GM19468 (cell line): ENCODE measurements at regions not wholly inside any gene's neighbourhood (a gene's known extent, or its start where the extent isn't known, plus 50 kb on each side); places are given as distances from the start of the nearest gene placed in this dataset.
A peak's percentile ranks its signal among the peaks of the same experiment; 100 is the strongest.

ENCODE experiments used
- ATAC-seq: cut with Tn5 transposase; IDR thresholded peaks from one replicate; pipeline ENCODE4 v1.9.1; 2021; ENCODE audit warnings: mild to moderate bottlenecking, moderate library complexity, moderate number of reproducible peaks; ENCODE audit not compliant: unreplicated experiment; ENCODE audit errors: extremely low read depth

DNA sequence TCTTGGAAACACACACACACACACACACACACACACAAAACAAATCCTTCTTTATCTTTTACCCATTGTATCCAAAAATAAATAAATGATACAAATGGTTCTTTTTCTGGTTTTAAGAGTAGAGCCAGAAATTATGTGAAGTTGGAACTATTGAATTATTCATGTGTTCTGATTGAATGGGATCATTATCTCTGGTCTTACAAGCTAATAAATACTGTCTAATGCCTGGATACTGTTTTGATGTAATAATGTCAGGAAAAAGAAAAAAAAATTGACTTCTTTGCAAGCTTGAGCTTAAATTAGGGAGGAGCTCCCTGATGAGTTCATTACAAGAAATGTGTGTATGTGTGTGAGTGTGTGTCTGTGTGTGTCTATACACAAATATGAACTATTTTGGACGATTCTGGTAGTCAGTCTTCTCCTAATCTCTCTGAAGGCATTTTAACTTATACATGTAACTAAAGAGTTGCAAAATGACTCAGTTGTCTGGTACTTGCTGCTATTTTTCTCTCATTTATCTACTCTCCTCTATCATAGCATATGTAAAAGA is 507.2 kb upstream of the AGTR1 start:
- ATAC-seq, result no peak

DNA sequence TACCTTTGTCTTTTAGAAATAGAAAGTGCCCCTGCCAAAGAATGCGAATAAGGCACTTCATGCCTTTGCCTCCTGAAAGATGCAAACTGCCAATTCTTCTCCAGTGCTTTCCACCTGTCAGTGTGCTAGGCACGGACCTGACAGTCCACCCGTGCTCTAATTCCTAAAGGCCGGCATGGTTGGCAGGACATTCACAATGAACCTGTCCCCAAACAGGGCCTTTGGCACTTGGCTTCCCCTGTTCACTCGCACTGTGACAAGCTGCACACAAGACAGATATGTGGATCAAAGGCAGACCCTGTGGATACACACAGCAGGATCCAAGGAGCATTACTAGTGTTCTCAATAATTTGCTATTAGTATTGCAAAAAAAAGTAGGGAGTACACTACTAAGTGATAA is 505.7 kb upstream of the AGTR1 start:
- ATAC-seq, result no peak

DNA sequence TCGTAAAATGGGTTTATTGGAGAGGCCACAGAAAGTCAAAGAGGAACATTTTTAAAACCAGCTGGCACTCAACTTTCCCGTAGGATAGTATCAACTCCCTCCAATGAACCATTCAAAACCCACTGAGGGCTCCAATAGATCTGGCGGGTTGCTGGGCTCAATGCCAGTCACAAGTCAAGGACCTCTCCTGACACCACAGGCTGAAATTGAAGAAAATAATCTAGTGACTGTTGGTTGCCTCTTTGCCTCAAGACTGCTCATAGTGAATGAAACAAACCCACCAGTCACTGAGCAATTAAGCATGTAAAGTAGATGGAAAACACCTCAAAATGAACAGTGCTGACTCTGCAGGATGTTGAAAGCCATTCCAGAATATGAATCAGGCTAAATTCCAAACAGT is 500.6 kb upstream of the AGTR1 start:
- ATAC-seq, result no peak

DNA sequence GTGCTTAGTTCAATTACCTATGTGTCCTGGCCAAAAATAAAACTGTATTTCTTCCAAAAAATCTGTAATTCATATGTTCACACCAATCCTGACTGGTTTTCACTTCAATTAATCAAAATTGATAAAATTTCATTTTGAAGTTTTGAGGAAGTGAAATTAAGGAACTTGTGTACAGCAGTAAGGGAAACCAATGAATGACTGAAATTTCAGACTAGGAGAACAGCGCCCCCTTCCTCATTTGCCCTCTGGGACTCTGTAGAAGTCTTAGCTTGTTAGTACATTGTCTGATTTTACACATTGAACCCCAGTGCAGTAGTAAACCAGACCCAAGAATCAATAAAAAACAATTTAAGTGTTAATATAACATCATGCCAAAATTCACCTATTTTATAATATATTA is 495.3 kb upstream of the AGTR1 start:
- no peak for ATAC-seq

DNA sequence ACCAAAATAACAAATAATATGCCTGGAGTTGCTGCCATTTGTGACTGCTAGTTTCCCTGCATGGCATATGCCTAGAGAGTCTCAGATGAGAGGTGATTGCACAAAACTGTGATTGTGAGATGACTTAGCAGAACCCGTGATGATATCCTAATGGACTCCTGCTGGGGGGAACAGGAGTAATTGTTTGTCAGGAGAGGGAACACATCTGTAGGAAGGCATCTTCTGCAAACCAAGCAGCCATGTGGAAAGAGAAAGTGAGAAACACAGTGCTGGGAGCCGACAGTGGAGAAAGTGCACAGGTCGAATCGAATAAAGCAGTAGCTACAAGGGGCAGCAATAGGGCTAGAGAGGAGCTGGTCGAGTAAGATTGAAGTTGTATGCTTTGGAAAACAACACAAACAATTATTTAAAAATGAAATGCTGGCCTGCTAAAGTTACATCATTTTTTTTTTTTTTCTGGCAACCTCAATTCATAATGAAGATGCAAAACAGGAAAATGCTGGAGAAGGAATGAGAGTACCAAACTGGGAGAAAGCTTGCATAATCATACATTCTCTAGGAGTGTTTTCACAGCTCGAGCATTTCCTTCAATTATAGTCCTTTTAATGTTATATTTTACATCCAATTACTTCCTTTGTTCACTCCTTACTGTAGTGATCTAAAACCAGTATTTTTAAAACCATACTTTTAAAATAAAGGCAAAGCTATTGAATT is 494.2 kb upstream of the AGTR1 start:
- ATAC-seq, result no peak

DNA sequence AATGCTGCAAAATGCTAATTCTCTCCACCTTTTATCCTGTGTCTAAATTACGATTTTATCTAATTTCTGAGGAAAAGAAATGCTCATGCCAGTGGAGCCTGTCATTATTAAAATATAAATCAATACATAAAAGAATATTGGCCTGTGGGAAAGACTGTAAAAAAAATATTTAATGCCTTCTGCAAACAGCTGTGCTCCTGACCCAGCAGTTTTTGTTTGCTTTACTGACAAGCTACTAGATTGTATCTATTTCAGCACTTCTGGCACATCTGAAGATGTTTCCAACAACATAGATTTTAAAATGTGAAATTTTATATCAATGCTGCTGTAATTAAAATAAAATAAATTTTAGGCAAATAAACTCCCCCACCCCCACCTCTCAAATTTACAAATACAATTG is 493.6 kb upstream of the AGTR1 start:
- ATAC-seq, result no peak

DNA sequence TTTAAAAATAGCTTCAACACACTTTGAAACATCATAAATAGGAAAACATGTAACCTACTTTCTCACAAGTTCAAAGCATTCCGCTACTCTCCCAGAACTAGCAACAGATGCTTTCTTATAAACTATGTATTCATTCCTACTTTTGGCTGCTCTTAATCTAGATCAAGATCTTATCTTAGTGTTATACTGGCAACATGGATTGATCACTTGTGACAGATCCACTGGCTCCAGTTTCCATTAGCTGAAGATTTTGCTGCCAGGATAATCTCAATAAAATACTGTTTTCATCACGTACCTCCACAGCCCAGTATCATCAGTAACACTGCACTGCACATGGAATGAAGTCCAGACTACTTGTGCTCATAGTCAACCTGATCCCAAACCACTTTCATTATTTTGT is 491.7 kb upstream of the AGTR1 start:
- no peak for ATAC-seq

DNA sequence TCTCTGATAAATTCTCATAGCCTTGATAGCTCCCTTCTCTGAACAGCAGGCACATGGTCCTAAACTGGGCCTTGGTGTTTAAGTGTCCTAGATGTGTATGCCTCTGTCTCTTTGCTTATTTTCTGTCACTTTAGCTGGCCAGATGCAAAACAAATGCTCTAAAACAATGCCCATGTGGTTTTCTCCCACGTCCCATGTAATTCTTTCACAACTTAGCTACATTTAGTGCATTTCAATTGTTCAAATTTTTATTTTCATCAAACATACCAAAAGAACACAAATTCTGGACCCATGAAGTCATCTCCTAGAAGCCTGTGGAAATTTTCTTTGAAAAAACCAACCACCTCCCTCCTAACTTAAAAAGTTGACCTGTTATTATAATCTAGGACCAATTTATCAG is 491.3 kb upstream of the AGTR1 start:
- no peak for ATAC-seq

DNA sequence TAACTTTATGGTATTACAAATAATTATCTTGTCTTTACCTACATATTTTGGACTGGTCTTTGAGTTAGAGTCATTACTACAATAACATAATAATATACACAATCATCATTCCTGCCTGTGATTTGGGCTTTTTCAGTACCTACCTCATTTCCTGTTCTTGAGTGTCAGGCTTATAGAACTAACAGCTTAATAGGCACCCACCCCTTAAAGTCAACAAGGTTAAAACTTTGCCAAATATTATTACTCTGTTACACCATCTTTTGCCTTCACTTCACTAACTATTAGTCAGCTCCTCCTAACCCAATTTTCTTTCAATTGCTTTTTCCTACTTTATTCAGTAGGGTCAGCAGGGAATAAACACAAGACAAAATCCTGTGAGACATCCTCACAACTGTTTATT is 488.7 kb upstream of the AGTR1 start:
- ATAC-seq, result no peak

DNA sequence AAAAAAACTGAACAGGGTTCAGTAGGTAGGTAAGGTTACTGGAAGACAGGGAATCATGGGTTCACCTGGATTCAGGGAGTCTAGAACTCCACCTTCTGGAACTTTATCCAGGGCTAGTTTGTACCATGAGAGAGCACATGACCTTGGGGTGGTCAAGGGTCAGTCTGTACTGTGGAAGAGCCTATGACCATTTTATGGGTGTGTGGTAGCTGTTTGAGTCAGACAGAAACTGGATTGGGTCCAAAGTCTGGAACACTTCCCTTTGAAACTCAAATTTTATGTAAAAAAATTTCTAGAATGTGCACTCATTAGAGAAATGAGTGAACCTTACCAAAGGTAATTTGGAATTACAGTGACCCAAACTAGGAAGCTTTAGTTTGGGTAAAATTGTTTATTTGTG is 486.0 kb upstream of the AGTR1 start:
- peak; percentile 79 for ATAC-seq

DNA sequence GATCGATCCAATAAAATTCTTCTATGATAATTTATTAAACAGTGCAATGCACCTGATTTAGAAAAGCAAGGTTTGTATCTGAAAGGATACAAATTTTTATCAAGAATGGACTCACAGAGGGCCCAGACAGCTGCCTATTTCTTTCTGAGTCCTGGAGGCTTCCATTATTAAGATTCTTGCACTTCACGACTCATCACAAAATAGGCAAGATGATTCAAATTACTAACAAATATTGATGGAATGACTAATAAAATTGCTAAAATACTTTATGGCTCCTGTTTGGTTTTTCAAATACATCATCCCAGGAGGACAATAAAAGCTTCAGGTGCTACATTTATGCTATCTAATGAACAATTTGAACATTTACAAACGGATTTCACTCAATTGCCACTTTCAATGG is 483.0 kb upstream of the AGTR1 start:
- ATAC-seq, result no peak

DNA sequence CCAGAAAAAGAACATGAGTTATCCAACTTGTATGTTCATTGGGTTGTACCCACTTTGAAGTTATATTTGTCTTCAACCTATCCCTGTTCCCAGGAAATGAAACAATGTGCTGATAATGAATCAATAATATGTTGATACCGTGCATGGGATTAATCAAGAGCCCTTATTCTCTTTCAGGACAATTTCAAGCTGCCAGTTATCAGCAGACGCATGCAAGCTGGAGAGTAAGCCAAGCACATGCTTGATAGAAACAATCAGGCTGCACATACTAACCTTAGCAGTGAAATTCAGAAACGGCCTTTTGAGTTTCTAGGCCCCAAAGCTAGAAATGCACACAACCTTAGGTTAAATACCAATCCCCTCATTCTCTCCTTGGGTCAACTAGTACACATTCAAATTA is 480.4 kb upstream of the AGTR1 start:
- ATAC-seq, result no peak

DNA sequence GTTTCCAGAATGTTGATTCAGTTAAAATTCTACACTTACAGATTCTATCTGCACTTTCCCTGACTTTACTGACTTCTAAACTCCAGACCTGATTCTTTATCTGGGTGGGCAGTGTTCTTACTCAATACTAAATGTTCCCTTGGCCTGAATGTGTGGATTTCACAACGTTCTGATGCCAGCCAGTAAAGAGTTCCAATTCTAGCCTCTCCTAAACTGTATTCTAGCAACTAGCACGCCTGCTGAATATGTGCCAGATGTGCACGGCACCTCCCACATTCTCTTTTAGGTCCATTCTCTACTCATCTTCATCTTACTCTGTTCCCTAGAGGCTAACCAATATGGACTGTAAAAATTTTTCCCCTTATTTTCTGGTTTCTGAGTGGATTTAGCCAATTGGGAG is 479.5 kb upstream of the AGTR1 start:
- no peak for ATAC-seq

DNA sequence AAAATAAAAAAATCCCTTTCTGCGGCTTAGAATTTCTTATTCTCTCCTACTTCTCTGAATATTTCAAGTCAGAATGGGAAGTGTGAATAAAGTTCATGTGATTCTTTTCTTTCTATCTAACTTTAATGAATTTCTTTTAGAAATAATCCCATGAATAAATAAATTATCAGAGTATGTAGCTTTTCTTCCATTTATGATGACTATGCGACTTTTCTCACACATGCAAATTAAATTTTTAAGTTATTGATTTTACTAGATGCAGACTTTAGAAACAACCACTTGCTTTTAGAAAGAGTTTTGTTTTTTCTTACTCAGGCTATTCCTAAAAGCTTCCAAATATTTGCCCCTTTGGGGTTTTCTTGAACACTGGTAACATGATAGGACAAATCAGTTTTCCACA is 477.7 kb upstream of the AGTR1 start:
- no peak for ATAC-seq

DNA sequence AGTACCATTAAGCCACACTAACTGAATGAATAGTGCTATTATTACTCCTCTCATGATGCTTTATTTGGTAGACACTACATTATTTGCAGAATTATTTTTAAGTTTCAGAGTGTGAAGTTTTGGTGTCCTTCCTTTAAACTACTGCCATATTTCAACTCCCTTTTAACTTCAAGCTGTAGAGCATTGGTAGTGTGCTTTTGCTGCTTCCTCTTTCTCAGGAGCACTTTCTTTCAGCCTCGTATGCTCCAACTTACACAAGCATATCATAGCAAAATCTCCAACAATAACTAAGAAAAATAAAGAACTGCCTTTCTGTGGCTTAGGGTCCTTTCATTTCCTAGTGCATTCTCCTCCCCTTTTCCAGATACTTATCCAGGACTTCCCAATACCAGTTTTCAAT is 476.4 kb upstream of the AGTR1 start:
- no peak for ATAC-seq

DNA sequence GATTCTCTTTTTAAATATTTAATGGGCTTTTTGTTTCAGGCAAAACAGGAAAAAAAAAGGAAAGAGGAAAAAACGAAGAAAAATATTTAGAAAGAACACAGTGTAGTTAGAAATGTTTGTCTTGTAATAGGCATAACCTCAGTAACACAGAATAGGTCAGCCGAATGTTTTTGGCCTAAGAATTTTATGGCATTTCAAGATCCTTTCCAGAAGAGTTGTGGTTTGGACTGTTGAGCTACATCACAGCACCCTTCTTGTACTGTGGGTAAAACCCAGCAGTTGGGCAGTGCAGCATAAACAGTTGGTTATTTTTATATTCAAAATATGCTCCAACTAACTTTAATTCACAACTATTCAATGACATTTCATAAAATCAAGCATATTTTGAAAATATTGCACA is 474.4 kb upstream of the AGTR1 start:
- no peak for ATAC-seq

DNA sequence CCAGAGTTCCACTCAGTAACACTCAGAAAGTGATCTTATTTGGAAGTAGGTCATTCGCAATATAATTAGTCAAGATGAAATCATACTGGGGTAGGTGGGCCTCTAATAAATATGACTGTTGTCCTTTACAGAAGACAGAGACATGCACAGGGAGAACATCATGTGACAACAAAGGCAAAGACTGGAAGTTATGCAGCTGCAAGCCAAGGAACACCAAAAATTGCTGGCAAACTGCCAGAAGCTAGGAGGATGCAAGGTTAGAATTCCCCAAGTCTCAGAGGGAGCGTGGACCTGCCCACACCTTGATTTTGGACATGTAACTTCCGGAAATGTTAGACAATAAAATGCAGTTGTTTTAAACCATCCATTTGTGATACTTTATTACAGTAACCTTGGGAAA is 471.5 kb upstream of the AGTR1 start:
- ATAC-seq, result no peak

DNA sequence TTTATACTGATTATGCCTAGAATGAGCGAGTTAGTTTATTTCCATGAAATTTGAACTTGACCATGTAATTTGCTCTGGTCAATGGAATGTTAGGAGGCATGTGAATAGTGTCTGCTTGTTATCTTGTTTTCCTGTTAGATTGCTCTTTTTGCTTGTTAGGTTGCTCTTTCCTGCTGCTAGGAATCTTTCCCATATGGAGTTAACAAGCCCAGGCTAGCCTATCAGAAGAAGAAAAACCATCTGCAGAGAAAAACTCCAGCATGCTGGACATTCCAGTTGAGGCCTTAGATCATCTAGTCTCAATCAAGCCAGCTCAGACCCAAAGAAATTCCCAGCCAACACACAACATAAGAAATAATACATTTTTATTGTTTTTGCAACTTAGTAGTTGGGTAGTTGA is 470.2 kb upstream of the AGTR1 start:
- ATAC-seq, result no peak

DNA sequence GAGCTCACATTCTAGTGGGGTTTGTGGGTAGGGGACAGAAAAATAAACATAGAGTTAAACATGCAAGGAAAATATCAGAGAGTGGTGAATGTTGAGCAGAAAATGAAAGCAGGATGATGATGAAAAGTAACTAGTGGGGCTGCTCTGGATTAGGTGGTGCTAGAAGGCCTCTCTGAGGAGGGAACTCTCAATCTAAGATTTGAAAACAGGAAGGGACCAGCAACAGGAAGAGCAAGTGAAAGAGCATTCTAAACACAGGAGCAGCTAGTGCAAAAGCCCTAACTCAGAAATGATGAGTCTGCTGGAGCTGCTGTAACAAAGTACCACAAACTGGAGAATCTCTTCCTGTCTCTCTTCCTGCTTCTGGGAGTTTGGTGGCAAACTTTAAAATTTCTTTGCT is 468.6 kb upstream of the AGTR1 start:
- peak; percentile 60 for ATAC-seq

DNA sequence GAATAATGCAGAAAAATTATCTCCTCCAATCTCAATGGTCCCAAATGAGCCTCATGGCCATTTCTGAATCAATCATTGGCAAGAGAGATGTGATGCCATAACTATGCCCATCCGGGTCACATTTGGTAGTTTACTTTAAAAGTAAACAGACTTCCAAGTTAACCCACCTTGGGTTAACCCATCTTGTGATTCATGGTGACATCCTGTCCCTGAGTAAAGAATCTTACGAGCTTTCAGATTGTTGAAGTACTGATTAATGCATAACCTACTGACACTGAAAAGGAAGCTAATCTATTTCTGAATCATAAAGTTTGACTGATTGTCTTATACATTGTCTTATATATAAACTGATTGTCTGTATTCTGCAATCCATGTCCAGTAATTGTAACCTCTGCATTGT is 467.2 kb upstream of the AGTR1 start:
- ATAC-seq, result no peak

DNA sequence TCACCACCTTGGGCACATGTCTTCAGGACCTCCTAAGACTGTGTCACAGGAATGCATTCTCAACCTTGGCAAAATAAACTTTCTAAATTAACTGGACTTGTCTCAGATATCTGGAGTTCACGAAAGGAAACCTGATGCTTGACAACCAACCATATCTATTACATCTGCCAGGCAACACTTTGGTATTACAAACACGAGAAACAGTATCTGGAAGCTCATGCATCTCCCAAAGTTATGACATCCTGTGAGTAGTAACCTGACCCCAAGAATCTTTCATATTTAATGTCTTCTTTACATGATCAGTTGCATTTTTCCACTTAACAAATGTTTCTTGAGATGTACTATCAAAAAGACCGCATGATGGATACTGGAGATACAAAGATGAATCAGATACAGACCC is 465.3 kb upstream of the AGTR1 start:
- ATAC-seq, result no peak

DNA sequence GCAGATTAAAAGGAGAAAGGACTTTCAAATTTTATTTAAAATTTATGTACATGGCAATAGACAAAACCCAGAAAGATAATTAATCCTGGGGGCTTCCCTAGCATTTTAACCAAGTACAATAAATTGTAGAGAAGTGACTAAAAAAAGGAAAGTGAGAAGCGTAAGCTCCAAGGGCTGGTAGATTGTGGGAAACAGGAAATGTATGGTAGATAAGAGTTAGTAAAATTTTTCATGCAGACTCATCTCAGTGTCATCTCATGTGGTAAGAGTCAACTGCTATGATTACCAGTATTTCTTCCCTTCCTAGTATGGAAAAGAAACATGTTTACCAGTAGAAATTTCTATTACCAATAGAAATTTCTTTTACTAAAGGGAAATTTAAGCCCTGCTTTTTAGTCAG is 464.3 kb upstream of the AGTR1 start:
- no peak for ATAC-seq

DNA sequence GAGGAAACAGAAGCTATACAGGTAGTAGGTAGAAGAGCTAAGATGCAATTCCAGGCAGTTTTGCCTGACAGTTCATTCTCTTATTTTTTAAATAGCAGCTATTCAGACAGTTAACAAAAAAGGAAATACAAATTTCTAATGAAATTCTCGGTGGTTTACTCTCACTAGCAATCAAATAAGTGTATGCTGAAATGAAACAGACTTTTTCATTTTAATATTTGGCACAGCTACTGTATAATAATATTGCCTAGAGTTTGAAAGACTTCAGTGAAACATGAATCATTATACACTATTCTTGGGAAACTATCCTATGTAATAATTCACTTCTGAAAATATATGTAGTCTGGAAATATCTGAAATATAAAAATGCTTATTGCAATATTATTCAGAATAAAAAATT is 463.2 kb upstream of the AGTR1 start:
- ATAC-seq, result no peak
